Endothelial cell of umbilical vein (primary cell): ENCODE measurements at regions not wholly inside any gene's neighbourhood (a gene's known extent, or its start where the extent isn't known, plus 50 kb on each side); places are given as distances from the start of the nearest gene placed in this dataset.

Source experiments
- BruUV-seq: library from RNA; stranded (reverse); fragments of 400-500 nt; replicated peaks from 2 replicates; lab custom pipeline; 2021; lab: Mats Ljungman, UMichigan
- CTCF ChIA-PET: fragments of 300-600, 350-600 bp; sonication (Branson Sonifier 250); formaldehyde crosslinking; loops from one replicate; lab custom pipeline; 2021; ENCODE audit warnings: antibody characterized with exemption, inconsistent platforms; lab: Charles Lee
- POLR2A ChIA-PET: fragments of 300-600, 350-600 bp; sonication (Branson Sonifier 250); formaldehyde crosslinking; loops from one replicate; lab custom pipeline; 2021; ENCODE audit warnings: antibody characterized with exemption, inconsistent platforms; lab: Charles Lee
- DNase-seq: peaks from one replicate; pipeline ENCODE4 v3.0.0-alpha.2; 2011; ENCODE audit warnings: low read depth, low spot score
- FAIRE-seq: peaks from 2 replicates; lab custom pipeline; 2011; peaks lifted over from hg19 to GRCh38; lab: Jason Lieb, UNC
- H2AFZ ChIP-seq: 2 replicates; pipeline ENCODE4 v1.6.0; 2012; ENCODE audit warnings: low read depth, low read length, control low read depth, inconsistent platforms
- H3K27ac ChIP-seq: 2 replicates; pipeline ENCODE4 v1.5.1; 2011; ENCODE audit warnings: low read depth, mild to moderate bottlenecking, control low read depth, low read length, moderate library complexity; ENCODE audit not compliant: insufficient read depth
- H3K27me3 ChIP-seq, 2 experiments: 2 replicates each; pipeline versions ENCODE4 v1.6.0 to v1.6.1; 2011; ENCODE audit warnings: low read length in 2 of 2, mixed read lengths in 1 of 2; ENCODE audit not compliant: control insufficient read depth in 2 of 2, insufficient read depth in 2 of 2
- H3K36me3 ChIP-seq, 2 experiments: 2 replicates in 1 of 2; 3 replicates in 1 of 2; pipeline ENCODE4 v1.5.1; 2011; ENCODE audit warnings: low read length in 2 of 2, mild to moderate bottlenecking in 1 of 2, moderate library complexity in 1 of 2; ENCODE audit not compliant: control insufficient read depth in 2 of 2, insufficient read depth in 2 of 2; ENCODE audit errors: extremely low read depth in 1 of 2
- H3K4me1 ChIP-seq: 3 replicates; pipeline ENCODE4 v1.5.1; 2011; ENCODE audit warnings: mild to moderate bottlenecking, low read length; ENCODE audit not compliant: control insufficient read depth, insufficient read depth; ENCODE audit errors: extremely low read depth
- H3K4me2 ChIP-seq: 2 replicates; pipeline ENCODE4 v1.6.1; 2011; ENCODE audit warnings: low read length, control low read depth, mixed read lengths; ENCODE audit not compliant: insufficient read depth
- H3K4me3 ChIP-seq, 3 experiments: fragments of 200-600 bp in 1 of 3; sonication (generic), shearing (Covaris generic) in 1 of 3; replicated peaks in 1 of 3; 2 replicates each; pipeline ENCODE4 v1.5.1; 2011 to 2016; ENCODE audit warnings: control low read depth in 3 of 3, low read length in 3 of 3, mild to moderate bottlenecking in 2 of 3, inconsistent platforms in 1 of 3, low read depth in 1 of 3, moderate library complexity in 1 of 3; ENCODE audit not compliant: insufficient read depth in 1 of 3
- H3K79me2 ChIP-seq: 2 replicates; pipeline ENCODE4 v1.6.0; 2012; ENCODE audit warnings: low read length, inconsistent platforms; ENCODE audit not compliant: control insufficient read depth, insufficient read depth
- H3K9ac ChIP-seq: replicated peaks from 2 replicates; pipeline ENCODE3; 2011; ENCODE audit warnings: low read length, control low read depth; ENCODE audit not compliant: insufficient read depth; ENCODE audit errors: extremely low read depth
- H3K9me1 ChIP-seq: replicated peaks from 3 replicates; pipeline ENCODE4 v1.6.0; 2011; ENCODE audit warnings: mild to moderate bottlenecking, low read length; ENCODE audit not compliant: control insufficient read depth, insufficient read depth; ENCODE audit errors: extremely low read depth
- H3K9me3 ChIP-seq: replicated peaks from 2 replicates; pipeline ENCODE4 v1.5.1; 2012; ENCODE audit warnings: low read length, inconsistent platforms; ENCODE audit not compliant: control insufficient read depth, insufficient read depth
- H4K20me1 ChIP-seq: replicated peaks from 2 replicates; pipeline ENCODE3; 2011; ENCODE audit warnings: mild to moderate bottlenecking, low read length; ENCODE audit not compliant: control insufficient read depth, insufficient read depth; ENCODE audit errors: extremely low read depth
- EZH2 ChIP-seq: IDR thresholded peaks from 2 replicates; pipeline ENCODE4 v1.6.1; 2012; ENCODE audit warnings: borderline replicate concordance, low read depth, mild to moderate bottlenecking, moderate library complexity, low read length, inconsistent platforms; ENCODE audit not compliant: severe bottlenecking
- FOS ChIP-seq: IDR thresholded peaks from 2 replicates; pipeline ENCODE4 v1.6.1; 2011; ENCODE audit warnings: mild to moderate bottlenecking, low read length, moderate library complexity, borderline replicate concordance; ENCODE audit not compliant: insufficient read depth
- GATA2 ChIP-seq: IDR thresholded peaks from 2 replicates; pipeline ENCODE4 v1.7.0; 2011; ENCODE audit warnings: low read depth, mild to moderate bottlenecking, moderate library complexity, mixed read lengths, low read length; ENCODE audit not compliant: insufficient read length, insufficient read depth
- JUN ChIP-seq: IDR thresholded peaks from 2 replicates; pipeline ENCODE4 v1.6.1; 2011; ENCODE audit warnings: borderline replicate concordance, low read depth; ENCODE audit not compliant: insufficient read length, insufficient read depth
- MYC ChIP-seq: IDR thresholded peaks from one replicate; pipeline ENCODE4 v1.6.1; 2011; ENCODE audit warnings: mild to moderate bottlenecking, low read depth, low read length
- POLR2A ChIP-seq: IDR thresholded peaks from 2 replicates; pipeline ENCODE4 v1.6.1; 2012; ENCODE audit warnings: low read depth, mild to moderate bottlenecking, control low read depth, low read length
- dilution Hi-C: fragments of 300-500 bp; cut with MboI; formaldehyde crosslinking; loops from one replicate; pipeline ENCODE4 v1.15.0; 2019; ENCODE audit warnings: low sequenced_read_pairs; ENCODE audit not compliant: extremely low pct_ligation_motif_present
- intact Hi-C: fragments of 100-400 bp; cut with micrococcal nuclease; formaldehyde crosslinking; loops from one replicate; pipeline ENCODE4 v1.10.0; 2022
- TF ChIP-seq, protein P1 (sequence below): IDR thresholded peaks from 2 replicates; pipeline ENCODE4 v1.6.1; 2011; ENCODE audit not compliant: insufficient read depth, insufficient read length
- TF ChIP-seq, protein P2 (sequence below), 2 donors: IDR thresholded peaks; 1 replicate in 1 of 2; 2 replicates in 1 of 2; pipeline ENCODE4 v1.5.1; 2011; ENCODE audit warnings: low read length in 2 of 2, mild to moderate bottlenecking in 2 of 2, moderate library complexity in 2 of 2, control low read depth in 1 of 2, inconsistent platforms in 1 of 2, low read depth in 1 of 2; ENCODE audit not compliant: insufficient read depth in 1 of 2; ENCODE audit errors: extremely low read depth in 1 of 2

DNA sequence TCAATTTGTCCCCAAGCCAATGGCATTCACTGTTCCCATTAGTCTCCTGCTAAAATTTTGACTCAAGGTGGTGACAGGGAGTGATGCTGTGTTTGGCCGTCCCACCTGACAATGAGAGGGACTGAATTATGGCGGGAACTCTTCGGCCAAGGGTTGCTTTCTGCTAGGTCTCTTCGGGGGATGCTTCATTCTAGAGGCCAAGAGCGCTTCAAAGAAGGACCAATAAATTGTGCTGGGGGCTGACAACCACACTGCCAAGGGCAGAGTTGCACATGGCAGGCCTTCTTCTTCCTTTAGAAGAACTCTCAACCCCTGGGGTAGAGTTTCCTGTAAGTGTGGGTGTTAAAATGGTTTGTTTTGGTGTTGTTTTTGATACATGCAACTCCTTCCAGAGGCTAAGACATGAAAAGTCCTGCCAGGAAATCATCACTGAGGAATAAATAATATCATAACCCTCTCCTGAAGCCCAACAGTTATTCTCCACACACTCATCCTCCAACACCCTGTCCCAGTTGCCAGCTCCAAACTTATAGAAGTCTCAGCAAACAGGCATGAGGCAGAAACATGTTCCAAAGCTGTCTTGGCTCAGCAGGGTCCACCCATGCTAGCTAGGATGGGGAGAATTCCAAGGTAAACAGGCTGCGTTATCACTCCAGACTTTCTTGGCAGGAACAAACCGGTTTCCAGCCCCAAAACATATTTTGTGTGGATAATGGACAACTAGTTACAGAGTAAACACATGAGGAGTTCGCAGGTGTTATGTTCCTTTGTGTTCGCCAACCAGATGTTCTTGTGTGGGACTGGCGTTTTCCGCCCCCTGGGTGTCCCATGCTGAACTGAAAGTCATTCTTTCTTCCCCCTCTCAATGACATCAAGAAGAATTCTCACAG, 396.7 kb upstream of the RGMA start:
- Histone ChIP-seq H3K9me1 (no peaks in the 10 kb centered on the region), H3K4me1 (no peaks in the 10 kb centered on the region), H3K79me2 (no peaks in the 10 kb centered on the region), H3K9ac (no peak overlapping the region), H3K9me3 (peaks cover 8% of the 10 kb centered on the region), H3K4me2 (no peak overlapping the region), H3K4me3 (no peak overlapping the region), H2AFZ (no peak overlapping the region), H3K36me3 (no peaks in the 10 kb centered on the region), H3K27ac (no peak overlapping the region), H4K20me1 (no peaks in the 10 kb centered on the region), H3K27me3 (no peaks in the 10 kb centered on the region)
- CTCF ChIA-PET = no interaction called here
- no peak for TF ChIP-seq GATA2
- no peak for TF ChIP-seq EZH2
- TF ChIP-seq MYC = no peak
- no peak for TF ChIP-seq POLR2A
- TF ChIP-seq, protein P1, sequence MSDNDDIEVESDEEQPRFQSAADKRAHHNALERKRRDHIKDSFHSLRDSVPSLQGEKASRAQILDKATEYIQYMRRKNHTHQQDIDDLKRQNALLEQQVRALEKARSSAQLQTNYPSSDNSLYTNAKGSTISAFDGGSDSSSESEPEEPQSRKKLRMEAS = no peak
- TF ChIP-seq FOS = no peak
- TF ChIP-seq, protein P2, sequence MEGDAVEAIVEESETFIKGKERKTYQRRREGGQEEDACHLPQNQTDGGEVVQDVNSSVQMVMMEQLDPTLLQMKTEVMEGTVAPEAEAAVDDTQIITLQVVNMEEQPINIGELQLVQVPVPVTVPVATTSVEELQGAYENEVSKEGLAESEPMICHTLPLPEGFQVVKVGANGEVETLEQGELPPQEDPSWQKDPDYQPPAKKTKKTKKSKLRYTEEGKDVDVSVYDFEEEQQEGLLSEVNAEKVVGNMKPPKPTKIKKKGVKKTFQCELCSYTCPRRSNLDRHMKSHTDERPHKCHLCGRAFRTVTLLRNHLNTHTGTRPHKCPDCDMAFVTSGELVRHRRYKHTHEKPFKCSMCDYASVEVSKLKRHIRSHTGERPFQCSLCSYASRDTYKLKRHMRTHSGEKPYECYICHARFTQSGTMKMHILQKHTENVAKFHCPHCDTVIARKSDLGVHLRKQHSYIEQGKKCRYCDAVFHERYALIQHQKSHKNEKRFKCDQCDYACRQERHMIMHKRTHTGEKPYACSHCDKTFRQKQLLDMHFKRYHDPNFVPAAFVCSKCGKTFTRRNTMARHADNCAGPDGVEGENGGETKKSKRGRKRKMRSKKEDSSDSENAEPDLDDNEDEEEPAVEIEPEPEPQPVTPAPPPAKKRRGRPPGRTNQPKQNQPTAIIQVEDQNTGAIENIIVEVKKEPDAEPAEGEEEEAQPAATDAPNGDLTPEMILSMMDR (IDR thresholded peaks at IDR 0.05; ENCODE audit: extremely low read depth in 1 of 2, insufficient read depth in 1 of 2, low read depth in 1 of 2, low read length in 2 of 2) = no peak
- no peak for TF ChIP-seq JUN
- DNase-seq (no peak), FAIRE-seq (no peak)
- dilution Hi-C loops = no loop called here
- intact Hi-C loops = no loop called here
- no TSS peak for BruUV-seq
- POLR2A ChIA-PET = no interaction called here
